Activated naive CD8-positive, alpha-beta T cell treated with anti-CD3 and anti-CD28 coated beads, Interleukin-2, amount 10 ng/mL, durations not matched to agents 7 days and 5 days (primary cell): ENCODE measurements at regions not wholly inside any gene's neighbourhood (a gene's known extent, or its start where the extent isn't known, plus 50 kb on each side); places are given as distances from the start of the nearest gene placed in this dataset.
"Not testable (repeated sequence)": the region's sequence is repeated elsewhere in the genome, so short reads cannot be mapped to it uniquely, and the experiment has no call there.

Experiments used
- ATAC-seq: fragments of 150-1000 bp; cut with Tn5 transposase; one replicate; pipeline ENCODE4 v1.10.0; 2021; ENCODE audit warnings: low read depth, moderate library complexity
- POLR2A ChIA-PET: fragments of 350-600 bp; sonication (Branson Sonifier 250); formaldehyde crosslinking; loops from one replicate; lab custom pipeline; 2021; ENCODE audit warnings: antibody characterized with exemption; lab: Charles Lee
- DNase-seq: peaks from one replicate; pipeline ENCODE4 v3.0.0; 2021
- H3K27ac Mint-ChIP-seq: one replicate; pipeline ENCODE4 v1.8.0; 2022; ENCODE audit warnings: mild to moderate bottlenecking, mixed read lengths
- H3K27me3 Mint-ChIP-seq: one replicate; pipeline ENCODE4 v1.8.0; 2022; ENCODE audit warnings: mild to moderate bottlenecking, moderate library complexity, mixed read lengths
- H3K36me3 Mint-ChIP-seq: one replicate; pipeline ENCODE4 v1.8.0; 2021; ENCODE audit warnings: mild to moderate bottlenecking, mixed read lengths
- H3K4me1 Mint-ChIP-seq: one replicate; pipeline ENCODE4 v1.8.0; 2021; ENCODE audit warnings: mixed read lengths
- H3K4me3 Mint-ChIP-seq: one replicate; pipeline ENCODE4 v1.8.0; 2022; ENCODE audit warnings: mild to moderate bottlenecking, moderate library complexity, mixed read lengths
- H3K9me3 Mint-ChIP-seq: one replicate; pipeline ENCODE4 v1.8.0; 2021; ENCODE audit warnings: mixed read lengths

GRCh38 chr7:152594801-152595200 is 81.1 kb downstream of the XRCC2 start:
- Mint-ChIP-seq H3K27me3 (no peaks in the 10 kb centered on the region), H3K27ac (no peak overlapping the region), H3K36me3 (no peaks in the 10 kb centered on the region), H3K4me3 (no peak overlapping the region), H3K9me3 (no peaks in the 10 kb centered on the region), H3K4me1 (no peaks in the 10 kb centered on the region)
- ATAC-seq (no peak), DNase-seq (no peak)
- POLR2A ChIA-PET, result no interaction called here

- Mint-ChIP-seq H3K4me1 (no peaks in the 10 kb centered on the region), H3K4me3 (no peak overlapping the region), H3K9me3 (no peaks in the 10 kb centered on the region), H3K27ac (no peak overlapping the region), H3K27me3 (no peaks in the 10 kb centered on the region), H3K36me3 (no peaks in the 10 kb centered on the region)
- DNase-seq, result no peak
- ATAC-seq, result no peak
- POLR2A ChIA-PET, result no interaction called here
Observed at GRCh38 chr7:152591976-152592375, 84.0 kb downstream of the XRCC2 start.

GRCh38 chr7:152590481-152590880 is 85.5 kb downstream of the XRCC2 start:
- H3K27me3 Mint-ChIP-seq, result no peaks in the 10 kb centered on the region
- ATAC-seq (no peak), DNase-seq (no peak)
- no peak overlapping the region for H3K4me3 Mint-ChIP-seq
- POLR2A ChIA-PET, result no interaction called here
- H3K27ac Mint-ChIP-seq, result no peak overlapping the region
- H3K9me3 Mint-ChIP-seq, result no peaks in the 10 kb centered on the region
- no peaks in the 10 kb centered on the region for H3K4me1 Mint-ChIP-seq
- no peaks in the 10 kb centered on the region for H3K36me3 Mint-ChIP-seq

- H3K27me3 Mint-ChIP-seq, H3K4me3 Mint-ChIP-seq, H3K27ac Mint-ChIP-seq, H3K36me3 Mint-ChIP-seq, H3K4me1 Mint-ChIP-seq, DNase-seq, ATAC-seq, POLR2A ChIA-PET, H3K9me3 Mint-ChIP-seq: not testable (repeated sequence)
Observed at GRCh38 chr7:152589821-152590220, 86.1 kb downstream of the XRCC2 start.

GRCh38 chr7:152588350-152588749 is 87.6 kb downstream of the XRCC2 start:
- H3K9me3 Mint-ChIP-seq, result no peaks in the 10 kb centered on the region
- no peaks in the 10 kb centered on the region for H3K27me3 Mint-ChIP-seq
- no peaks in the 10 kb centered on the region for H3K36me3 Mint-ChIP-seq
- no peak overlapping the region for H3K4me3 Mint-ChIP-seq
- POLR2A ChIA-PET, result no interaction called here
- ATAC-seq (no peak), DNase-seq (no peak)
- no peak overlapping the region for H3K27ac Mint-ChIP-seq
- no peaks in the 10 kb centered on the region for H3K4me1 Mint-ChIP-seq

GRCh38 chr7:152587366-152587765 is 88.6 kb downstream of the XRCC2 start:
- Mint-ChIP-seq H3K27me3 (no peaks in the 10 kb centered on the region), H3K4me3 (no peak overlapping the region), H3K27ac (no peak overlapping the region), H3K4me1 (no peaks in the 10 kb centered on the region), H3K9me3 (no peaks in the 10 kb centered on the region), H3K36me3 (no peaks in the 10 kb centered on the region)
- POLR2A ChIA-PET, result no interaction called here
- no peak for DNase-seq
- ATAC-seq, result no peak

GRCh38 chr7:152583006-152583405 is 92.9 kb downstream of the XRCC2 start:
- Mint-ChIP-seq H3K9me3 (no peaks in the 10 kb centered on the region), H3K27ac (no peak overlapping the region), H3K4me1 (no peaks in the 10 kb centered on the region), H3K27me3 (no peaks in the 10 kb centered on the region), H3K4me3 (no peak overlapping the region), H3K36me3 (no peaks in the 10 kb centered on the region)
- POLR2A ChIA-PET, result no interaction called here
- ATAC-seq (no peak), DNase-seq (no peak)

- Mint-ChIP-seq H3K27me3 (no peaks in the 10 kb centered on the region), H3K27ac (no peak overlapping the region), H3K9me3 (no peaks in the 10 kb centered on the region), H3K4me3 (no peak overlapping the region), H3K4me1 (no peaks in the 10 kb centered on the region), H3K36me3 (no peaks in the 10 kb centered on the region)
- DNase-seq, result no peak
- POLR2A ChIA-PET, result no interaction called here
- no peak for ATAC-seq
Observed at GRCh38 chr7:152579070-152579469, 96.9 kb downstream of the XRCC2 start.

GRCh38 chr7:152577339-152577738 is 98.6 kb downstream of the XRCC2 start:
- H3K27me3 Mint-ChIP-seq, result peaks cover 4% of the 10 kb centered on the region
- H3K4me1 Mint-ChIP-seq, result no peaks in the 10 kb centered on the region
- DNase-seq, result no peak
- no peaks in the 10 kb centered on the region for H3K9me3 Mint-ChIP-seq
- H3K4me3 Mint-ChIP-seq, result no peak overlapping the region
- no peaks in the 10 kb centered on the region for H3K36me3 Mint-ChIP-seq
- no peak overlapping the region for H3K27ac Mint-ChIP-seq
- POLR2A ChIA-PET, result no interaction called here
- ATAC-seq, result no peak

- Mint-ChIP-seq H3K4me3 (no peak overlapping the region), H3K36me3 (no peaks in the 10 kb centered on the region), H3K27ac (no peak overlapping the region), H3K27me3 (peaks cover 4% of the 10 kb centered on the region), H3K4me1 (no peaks in the 10 kb centered on the region), H3K9me3 (no peaks in the 10 kb centered on the region)
- POLR2A ChIA-PET, result no interaction called here
- DNase-seq (no peak), ATAC-seq (no peak)
Observed at GRCh38 chr7:152574892-152575548, 100.9 kb downstream of the XRCC2 start.

GRCh38 chr7:152573186-152573585 is 102.8 kb downstream of the XRCC2 start:
- POLR2A ChIA-PET, ATAC-seq, H3K4me3 Mint-ChIP-seq: not testable (repeated sequence)

GRCh38 chr7:152572101-152572500 is 103.8 kb downstream of the XRCC2 start:
- H3K36me3 Mint-ChIP-seq, result no peaks in the 10 kb centered on the region
- H3K4me1 Mint-ChIP-seq, result no peaks in the 10 kb centered on the region
- no peak for ATAC-seq
- POLR2A ChIA-PET, result no interaction called here
- H3K27ac Mint-ChIP-seq, result no peak overlapping the region
- no peaks in the 10 kb centered on the region for H3K9me3 Mint-ChIP-seq
- peaks cover 4% of the 10 kb centered on the region for H3K27me3 Mint-ChIP-seq
- no peak overlapping the region for H3K4me3 Mint-ChIP-seq
- no peak for DNase-seq

More at GRCh38 chr7:152573186-152573585, 102.8 kb downstream of the XRCC2 start:
- H3K27me3 Mint-ChIP-seq, H3K27ac Mint-ChIP-seq, H3K4me1 Mint-ChIP-seq, H3K36me3 Mint-ChIP-seq, H3K9me3 Mint-ChIP-seq, DNase-seq: not testable (repeated sequence)

GRCh38 chr7:152571068-152571467 is 104.9 kb downstream of the XRCC2 start:
- peaks cover 4% of the 10 kb centered on the region for H3K27me3 Mint-ChIP-seq
- H3K36me3 Mint-ChIP-seq, result no peaks in the 10 kb centered on the region
- no peak overlapping the region for H3K4me3 Mint-ChIP-seq
- POLR2A ChIA-PET, result no interaction called here
- DNase-seq, result no peak
- H3K27ac Mint-ChIP-seq, result no peak overlapping the region
- no peaks in the 10 kb centered on the region for H3K9me3 Mint-ChIP-seq
- H3K4me1 Mint-ChIP-seq, result no peaks in the 10 kb centered on the region
- no peak for ATAC-seq

- peaks cover 6% of the 10 kb centered on the region for H3K27me3 Mint-ChIP-seq
- no peak for ATAC-seq
- no peaks in the 10 kb centered on the region for H3K9me3 Mint-ChIP-seq
Observed at GRCh38 chr7:152568972-152569371, 107.0 kb downstream of the XRCC2 start.

GRCh38 chr7:152565731-152566130 is 110.2 kb downstream of the XRCC2 start:
- Mint-ChIP-seq H3K27ac (no peak overlapping the region), H3K4me1 (peaks cover 5% of the 10 kb centered on the region), H3K27me3 (peaks cover 2% of the 10 kb centered on the region), H3K9me3 (no peaks in the 10 kb centered on the region), H3K4me3 (no peak overlapping the region), H3K36me3 (no peaks in the 10 kb centered on the region)
- POLR2A ChIA-PET, result no interaction called here
- no peak for ATAC-seq
- DNase-seq, result no peak

More at GRCh38 chr7:152568972-152569371, 107.0 kb downstream of the XRCC2 start:
- no peak overlapping the region for H3K27ac Mint-ChIP-seq
- H3K36me3 Mint-ChIP-seq, result no peaks in the 10 kb centered on the region
- peaks cover 5% of the 10 kb centered on the region for H3K4me1 Mint-ChIP-seq
- DNase-seq, result no peak
- POLR2A ChIA-PET, result no interaction called here
- no peak overlapping the region for H3K4me3 Mint-ChIP-seq
